Neural cell (in vitro differentiated cells): ENCODE measurements at regions not wholly inside any gene's neighbourhood (a gene's known extent, or its start where the extent isn't known, plus 50 kb on each side); places are given as distances from the start of the nearest gene placed in this dataset.

Experiments used
- H2AFZ ChIP-seq: fragments of 200-600, 300-800 bp; sonication (generic), shearing (Covaris generic); 2 replicates; pipeline ENCODE4 v1.6.0; 2014; ENCODE audit warnings: low read depth, mild to moderate bottlenecking, antibody characterized with exemption, low read length, moderate library complexity
- H3F3A ChIP-seq: fragments of 200-600 bp; shearing (Covaris generic); 2 replicates; pipeline ENCODE4 v1.6.1; 2016; ENCODE audit warnings: mild to moderate bottlenecking, moderate library complexity, mixed read lengths, antibody characterized with exemption, low read length; ENCODE audit not compliant: insufficient read depth, poor library complexity, severe bottlenecking
- H3K27ac ChIP-seq: fragments of 200-600, 300-800 bp; sonication (generic), shearing (Covaris generic); 2 replicates; pipeline ENCODE4 v1.5.1; 2014; ENCODE audit warnings: mild to moderate bottlenecking, low read length, moderate library complexity
- H3K27me3 ChIP-seq: fragments of 300-800, 200-600 bp; sonication (generic), shearing (Covaris generic); 2 replicates; pipeline ENCODE4 v1.6.0; 2014; ENCODE audit warnings: mild to moderate bottlenecking, low read depth, low read length, moderate library complexity; ENCODE audit not compliant: insufficient read depth
- H3K36me3 ChIP-seq: fragments of 300-800, 200-600 bp; sonication (generic), shearing (Covaris generic); 2 replicates; pipeline ENCODE4 v1.5.1; 2014; ENCODE audit warnings: mild to moderate bottlenecking, antibody characterized with exemption, low read length, moderate library complexity; ENCODE audit not compliant: insufficient read depth
- H3K4me2 ChIP-seq: fragments of 300-800, 200-600 bp; sonication (generic), shearing (Covaris generic); 2 replicates; pipeline ENCODE4 v1.6.0; 2014; ENCODE audit warnings: mild to moderate bottlenecking, low read length
- H3K4me3 ChIP-seq: fragments of 300-800, 200-600 bp; sonication (generic), shearing (Covaris generic); 2 replicates; pipeline ENCODE4 v1.5.1; 2014; ENCODE audit warnings: mild to moderate bottlenecking, low read length, moderate library complexity
- H3K79me2 ChIP-seq: fragments of 200-600 bp; shearing (Covaris generic); replicated peaks from 2 replicates; pipeline ENCODE4 v1.6.0; 2014; ENCODE audit warnings: mild to moderate bottlenecking, low read length, moderate library complexity; ENCODE audit not compliant: insufficient read depth
- H3K9ac ChIP-seq: fragments of 300-800, 200-600 bp; sonication (generic), shearing (Covaris generic); 2 replicates; pipeline ENCODE4 v1.6.1; 2016; ENCODE audit warnings: mild to moderate bottlenecking, low read length, mixed read lengths
- H3K9me2 ChIP-seq: fragments of 200-600 bp; shearing (Covaris generic); 2 replicates; pipeline ENCODE4 v1.6.1; 2016; ENCODE audit warnings: mild to moderate bottlenecking, low read length, mixed read lengths; ENCODE audit not compliant: insufficient read depth
- H3K9me3 ChIP-seq: fragments of 200-600, 300-800 bp; sonication (generic), shearing (Covaris generic); 2 replicates; pipeline ENCODE4 v1.6.1; 2016; ENCODE audit warnings: mild to moderate bottlenecking, mixed run types, low read length, moderate library complexity, mixed read lengths
- H4K20me1 ChIP-seq: fragments of 200-600 bp; shearing (Covaris generic); 2 replicates; pipeline ENCODE4 v1.6.1; 2016; ENCODE audit warnings: mild to moderate bottlenecking, mixed run types; ENCODE audit not compliant: insufficient read depth
- CTCF ChIP-seq: fragments of 450-650 bp; IDR thresholded peaks from 2 replicates; pipeline ENCODE4 v1.5.1; 2014; ENCODE audit warnings: antibody characterized with exemption, mild to moderate bottlenecking, moderate library complexity; ENCODE audit not compliant: poor library complexity, severe bottlenecking
- EP300 ChIP-seq: fragments of 450-650 bp; conservative IDR thresholded peaks from 2 replicates; pipeline ENCODE4 v1.6.1; 2014; ENCODE audit warnings: antibody characterized with exemption, mild to moderate bottlenecking, moderate library complexity; ENCODE audit not compliant: poor library complexity, severe bottlenecking
- EZH2 ChIP-seq: fragments of 200-600, 300-800 bp; shearing (Covaris generic), sonication (generic); IDR thresholded peaks from 2 replicates; pipeline ENCODE4 v1.6.1; 2014; ENCODE audit warnings: antibody characterized with exemption, low read length, borderline replicate concordance, mild to moderate bottlenecking; ENCODE audit not compliant: insufficient read depth, poor library complexity, severe bottlenecking
- MXI1 ChIP-seq: fragments of 450-650 bp; conservative IDR thresholded peaks from 2 replicates; pipeline ENCODE4 v1.6.1; 2014; ENCODE audit warnings: antibody characterized with exemption, mild to moderate bottlenecking; ENCODE audit not compliant: poor library complexity, severe bottlenecking
- POLR2AphosphoS5 ChIP-seq: IDR thresholded peaks from 2 replicates; pipeline ENCODE4 v1.6.1; 2012
- RAD21 ChIP-seq: fragments of 450-650 bp; conservative IDR thresholded peaks from 2 replicates; pipeline ENCODE4 v1.6.1; 2014; ENCODE audit warnings: antibody characterized with exemption, mild to moderate bottlenecking, moderate library complexity
- REST ChIP-seq: IDR thresholded peaks from 2 replicates; pipeline ENCODE4 v1.6.1; 2012; ENCODE audit warnings: borderline replicate concordance
- SMC3 ChIP-seq: fragments of 450-650 bp; conservative IDR thresholded peaks from 2 replicates; pipeline ENCODE4 v1.6.1; 2014; ENCODE audit warnings: antibody characterized with exemption, mild to moderate bottlenecking, moderate library complexity; ENCODE audit not compliant: poor library complexity
- TAF1 ChIP-seq: IDR thresholded peaks from 2 replicates; pipeline ENCODE4 v1.6.1; 2012; ENCODE audit warnings: low read depth

DNA sequence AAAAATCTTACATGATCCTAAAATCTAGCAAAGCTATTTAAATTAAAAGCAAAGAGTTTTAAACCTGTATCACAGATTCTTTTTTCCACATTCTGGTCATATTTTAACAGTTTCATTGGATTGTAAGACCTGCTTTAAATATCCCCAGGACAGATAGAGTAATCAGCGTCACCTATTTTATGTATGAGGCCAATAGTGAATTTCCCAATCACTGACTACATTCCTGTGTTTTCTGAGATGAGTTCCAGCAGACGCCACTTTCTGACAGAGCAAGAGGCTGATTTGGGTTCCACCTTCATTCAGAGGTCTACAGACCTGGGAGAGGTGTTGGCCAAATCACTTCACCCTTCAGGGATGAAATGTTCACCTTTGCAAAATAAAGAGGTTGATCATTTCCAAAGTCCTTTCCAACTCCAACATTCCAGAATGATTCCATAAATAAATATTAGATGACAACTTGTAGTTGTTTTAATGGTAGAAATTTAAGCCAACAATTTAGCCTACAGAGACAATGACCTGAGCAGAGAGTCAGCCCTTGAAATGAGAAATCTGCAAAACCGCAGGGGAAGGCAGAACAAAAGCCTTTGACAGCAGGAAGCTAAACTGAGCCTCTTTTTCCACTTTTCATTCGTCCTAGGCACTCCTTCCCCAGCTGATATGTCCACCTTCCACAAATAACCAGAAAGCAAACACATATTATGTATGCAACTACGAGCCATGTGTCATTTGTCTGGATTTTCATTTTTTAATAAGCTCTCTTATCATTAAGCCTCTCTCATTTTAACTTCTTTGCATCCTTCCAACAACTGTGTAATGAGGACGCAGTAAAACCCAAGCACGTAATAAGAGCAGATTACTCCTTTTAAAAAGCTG is 105.2 kb downstream of the TFAP2A start:
- TF ChIP-seq RAD21 (no peak), TAF1 (no peak), EZH2 (no peak), REST (no peak), POLR2AphosphoS5 (no peak), SMC3 (no peak), CTCF (no peak)
- H3K9me3 ChIP-seq, result no peaks in the 10 kb centered on the region
- no peaks in the 10 kb centered on the region for H3K79me2 ChIP-seq
- no peak overlapping the region for H2AFZ ChIP-seq
- no peak overlapping the region for H3K27ac ChIP-seq
- H3K36me3 ChIP-seq, result no peaks in the 10 kb centered on the region
- no peaks in the 10 kb centered on the region for H3K9me2 ChIP-seq
- H4K20me1 ChIP-seq, result no peaks in the 10 kb centered on the region
- no peak overlapping the region for H3K9ac ChIP-seq
- H3K4me3 ChIP-seq, result no peak overlapping the region
- H3K27me3 ChIP-seq, result no peaks in the 10 kb centered on the region
- H3F3A ChIP-seq, result no peaks in the 10 kb centered on the region
- no peak overlapping the region for H3K4me2 ChIP-seq

GRCh38 chr6:10307476-10307875 is 107.4 kb downstream of the TFAP2A start:
- Histone ChIP-seq H3K27ac (no peak overlapping the region), H3K4me2 (no peak overlapping the region)

GRCh38 chr6:10307028-10307427 is 107.8 kb downstream of the TFAP2A start:
- no peak overlapping the region for H2AFZ ChIP-seq
- no peak for TF ChIP-seq POLR2AphosphoS5
- no peak for TF ChIP-seq RAD21
- TF ChIP-seq MXI1, result no peak
- no peak for TF ChIP-seq REST
- TF ChIP-seq CTCF, result no peak
- TF ChIP-seq EP300, result no peak
- no peak for TF ChIP-seq SMC3
- TF ChIP-seq TAF1, result no peak

More at GRCh38 chr6:10307476-10307875, 107.4 kb downstream of the TFAP2A start:
- Histone ChIP-seq H2AFZ (no peak overlapping the region), H4K20me1 (no peaks in the 10 kb centered on the region), H3K4me3 (no peak overlapping the region), H3K9me3 (no peaks in the 10 kb centered on the region), H3K79me2 (no peaks in the 10 kb centered on the region), H3K36me3 (no peaks in the 10 kb centered on the region), H3K27me3 (no peaks in the 10 kb centered on the region), H3F3A (no peaks in the 10 kb centered on the region), H3K9me2 (no peaks in the 10 kb centered on the region), H3K9ac (no peak overlapping the region)
- TF ChIP-seq RAD21 (no peak), MXI1 (no peak), EZH2 (no peak)

More at GRCh38 chr6:10307028-10307427, 107.8 kb downstream of the TFAP2A start:
- no peaks in the 10 kb centered on the region for H3K9me2 ChIP-seq
- no peaks in the 10 kb centered on the region for H3K9me3 ChIP-seq
- H3K4me2 ChIP-seq, result no peak overlapping the region
- H3F3A ChIP-seq, result no peaks in the 10 kb centered on the region
- no peak overlapping the region for H3K9ac ChIP-seq
- no peaks in the 10 kb centered on the region for H3K27me3 ChIP-seq
- H3K36me3 ChIP-seq, result no peaks in the 10 kb centered on the region
- H4K20me1 ChIP-seq, result no peaks in the 10 kb centered on the region
- H3K4me3 ChIP-seq, result no peak overlapping the region
- no peaks in the 10 kb centered on the region for H3K79me2 ChIP-seq
- H3K27ac ChIP-seq, result no peak overlapping the region
